BJ (cell line): ENCODE measurements at regions not wholly inside any gene's neighbourhood (a gene's known extent, or its start where the extent isn't known, plus 50 kb on each side); places are given as distances from the start of the nearest gene placed in this dataset.
A peak's percentile ranks its signal among the peaks of the same experiment; 100 is the strongest.
"Not testable (repeated sequence)": the region's sequence is repeated elsewhere in the genome, so short reads cannot be mapped to it uniquely, and the experiment has no call there.

Source experiments
- CTCF ChIA-PET: fragments of 350-600 bp; formaldehyde crosslinking; extraction: SDS; loops from one replicate; lab custom pipeline; 2021; ENCODE audit warnings: antibody characterized with exemption, inconsistent platforms; lab: Yijun Ruan, JAX
- POLR2A ChIA-PET: fragments of 300-600 bp; sonication (Branson Sonifier 250); formaldehyde crosslinking; extraction: SDS; loops from one replicate; lab custom pipeline; 2021; ENCODE audit warnings: antibody characterized with exemption; lab: Charles Lee
- DNase-seq: peaks from one replicate; pipeline ENCODE4 v3.0.0-alpha.2; 2011; ENCODE audit warnings: low read depth
- H3K27me3 ChIP-seq: 2 replicates; pipeline ENCODE4 v1.6.0; 2011; ENCODE audit warnings: low read length; ENCODE audit not compliant: control insufficient read depth, insufficient read depth
- H3K36me3 ChIP-seq: 2 replicates; pipeline ENCODE4 v1.5.1; 2011; ENCODE audit warnings: low read length; ENCODE audit not compliant: control insufficient read depth, insufficient read depth
- H3K4me3 ChIP-seq: 2 replicates; pipeline ENCODE4 v1.5.1; 2011; ENCODE audit warnings: low read depth, mild to moderate bottlenecking, control low read depth, low read length
- CTCF ChIP-seq: IDR thresholded peaks from 2 replicates; pipeline ENCODE4 v1.5.1; 2011; ENCODE audit warnings: low read depth, mild to moderate bottlenecking, control low read depth, inconsistent platforms, low read length, moderate library complexity; ENCODE audit not compliant: insufficient read depth

DNA sequence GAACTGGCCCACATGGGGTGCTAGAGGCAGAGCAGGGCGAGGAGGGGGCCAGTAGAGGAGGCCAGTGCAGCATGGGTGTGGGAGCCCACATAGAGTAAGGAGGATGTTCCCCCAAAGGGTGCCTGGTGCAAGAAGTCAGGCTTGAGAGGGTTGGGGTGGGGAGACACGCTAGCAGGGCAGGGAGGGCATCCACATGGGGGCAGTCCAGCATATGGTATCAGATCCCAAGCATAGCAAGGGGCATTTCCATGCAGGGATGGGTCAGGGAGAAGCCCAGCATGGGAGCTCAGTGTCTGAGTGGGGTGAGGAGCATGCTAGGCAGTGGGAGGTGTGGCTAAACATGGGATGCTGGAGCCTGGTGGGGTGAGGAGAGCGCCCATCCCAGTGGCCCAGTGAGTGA is 213.7 kb downstream of the COPRS start:
- H3K4me3 ChIP-seq: no peak overlapping the region
- ChIA-PET CTCF (no interaction called here), POLR2A (no interaction called here)
- no peak for DNase-seq
- no peak for TF ChIP-seq CTCF
- no peaks in the 10 kb centered on the region for H3K36me3 ChIP-seq
- no peaks in the 10 kb centered on the region for H3K27me3 ChIP-seq

DNA sequence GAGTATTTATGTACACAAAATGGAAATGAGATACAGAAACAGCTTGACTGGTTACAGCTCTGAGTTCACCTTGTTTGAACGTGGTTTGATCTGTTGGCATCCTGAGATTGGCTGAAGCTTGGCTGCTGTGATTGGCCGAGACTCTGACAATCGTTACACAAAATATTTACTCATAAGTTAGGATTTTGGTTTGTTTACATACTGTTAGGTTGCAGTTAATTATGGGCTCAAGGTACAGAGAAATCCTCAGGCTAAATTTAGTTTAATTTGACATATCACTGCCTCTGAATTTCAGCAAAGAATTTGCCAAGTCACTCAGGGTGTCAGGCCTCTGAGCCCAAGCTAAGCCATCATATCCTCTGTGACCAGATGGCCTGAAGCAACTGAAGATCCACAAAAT is 227.3 kb downstream of the COPRS start:
- ChIA-PET CTCF (interaction anchor here (0.8 to 1.1 kb wide), 2 partner anchors 10 to 21 kb away, joined by 3 to 4 read pairs; no protein-coding TSS in a partner anchor), POLR2A (no interaction called here)
- H3K36me3 ChIP-seq: no peaks in the 10 kb centered on the region; the same call in 1 of the 2 replicates
- peak; percentile 18 for DNase-seq
- H3K4me3 ChIP-seq: no peak overlapping the region
- H3K27me3 ChIP-seq: no peaks in the 10 kb centered on the region
- TF ChIP-seq CTCF: no peak

DNA sequence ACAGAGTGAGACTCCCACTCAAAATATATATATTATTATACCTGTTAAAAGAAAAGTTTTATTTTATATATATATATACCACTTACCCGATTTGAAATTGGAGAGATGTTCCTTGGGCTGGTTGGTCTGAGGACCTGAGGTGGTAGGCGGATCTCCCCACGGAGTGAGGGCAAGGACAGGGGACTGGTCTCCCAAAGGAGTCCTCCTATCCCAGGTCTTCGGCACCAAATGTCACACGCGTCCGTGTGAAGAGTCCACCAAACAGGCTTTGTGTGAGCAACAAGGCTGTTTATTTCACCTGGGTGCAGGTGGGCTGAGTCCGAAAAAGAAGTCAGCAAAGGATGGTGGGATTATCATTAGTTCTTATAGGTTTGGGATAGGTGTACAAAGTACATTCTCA is 228.2 kb downstream of the COPRS start:
- CTCF ChIA-PET: interaction anchor here (0.8 to 1.1 kb wide), 2 partner anchors 10 to 22 kb away, joined by 3 to 4 read pairs; no protein-coding TSS in a partner anchor
- H3K4me3 ChIP-seq, DNase-seq, H3K27me3 ChIP-seq, POLR2A ChIA-PET, H3K36me3 ChIP-seq: not testable (repeated sequence)

GRCh38 chr17:31629696-31630470 is 229.2 kb downstream of the COPRS start:
- ChIA-PET CTCF (interaction anchor here (0.5 to 1.1 kb wide), 2 partner anchors 84 to 213 kb away, joined by 4 read pairs; no protein-coding TSS in a partner anchor), POLR2A (no interaction called here)
- Histone ChIP-seq H3K27me3 (no peaks in the 10 kb centered on the region), H3K36me3 (no peaks in the 10 kb centered on the region; the same call in 1 of the 2 replicates), H3K4me3 (no peak overlapping the region)
- TF ChIP-seq CTCF: no peak
- peak; percentile 55 for DNase-seq

DNA sequence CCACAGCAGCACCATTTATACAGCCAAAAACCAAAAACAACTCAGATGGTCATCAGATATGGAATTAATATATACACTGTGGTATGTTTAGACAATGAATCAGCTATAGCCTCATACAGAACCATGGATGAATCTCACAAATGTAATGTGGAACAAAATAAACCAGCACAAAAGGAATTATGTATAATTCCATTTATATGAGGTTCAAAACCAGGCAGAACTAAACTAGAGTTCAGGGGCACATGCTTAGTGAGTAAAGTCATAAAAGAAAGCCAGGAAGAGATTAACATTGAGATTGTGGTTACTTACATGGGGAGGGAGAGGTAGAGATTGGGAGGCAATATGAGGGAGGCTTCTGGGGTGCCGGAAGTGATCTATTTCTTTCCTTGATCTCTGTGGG is 231.1 kb downstream of the COPRS start:
- Histone ChIP-seq H3K4me3 (no peak overlapping the region), H3K27me3 (no peaks in the 10 kb centered on the region), H3K36me3 (no peaks in the 10 kb centered on the region; the same call in 1 of the 2 replicates)
- TF ChIP-seq CTCF: no peak
- ChIA-PET POLR2A (interaction anchor here (1.3 kb wide), 1 partner anchor 68 kb away, joined by 6 read pairs; no protein-coding TSS in a partner anchor), CTCF (interaction anchor here (1.3 kb wide), 1 partner anchor 215 kb away, joined by 3 read pairs; no protein-coding TSS in a partner anchor)
- peak; percentile 56 for DNase-seq

GRCh38 chr17:31623990-31624389 is 232.5 kb downstream of the RAB11FIP4 start:
- Histone ChIP-seq H3K36me3 (no peaks in the 10 kb centered on the region), H3K4me3 (no peak overlapping the region), H3K27me3 (no peaks in the 10 kb centered on the region)
- POLR2A ChIA-PET: no interaction called here
- TF ChIP-seq CTCF: no peak
- CTCF ChIA-PET: no interaction called here
- no peak for DNase-seq
